Left colon (tissue), 2 donors: ENCODE measurements at regions not wholly inside any gene's neighbourhood (a gene's known extent, or its start where the extent isn't known, plus 50 kb on each side); places are given as distances from the start of the nearest gene placed in this dataset.
A peak's percentile ranks its signal among the peaks of the same experiment; 100 is the strongest.
"Not testable (repeated sequence)": the region's sequence is repeated elsewhere in the genome, so short reads cannot be mapped to it uniquely, and the experiment has no call there.

Experiments
- ATAC-seq: fragments of 200-7000 bp; cut with Tn5 transposase; one replicate; pipeline ENCODE4 v1.9.1; 2020; ENCODE audit warnings: mild to moderate bottlenecking, moderate library complexity
- DNase-seq, 2 donors: peaks; one replicate each; pipeline ENCODE4 v3.0.0-alpha.2; 2020
- intact Hi-C, 2 donors: fragments of 100-400 bp; cut with DNase I in 1 of 2; cut with micrococcal nuclease in 1 of 2; formaldehyde crosslinking; loops; one replicate each; pipeline versions ENCODE4 v1.11.2 to v1.14.0; 2022; cut with DNase I, micrococcal nuclease
- donor health status: DM: no; HTN: no; CAD: no.
- donor health status: DM: yes; HTN: yes; CAD: no.

DNA sequence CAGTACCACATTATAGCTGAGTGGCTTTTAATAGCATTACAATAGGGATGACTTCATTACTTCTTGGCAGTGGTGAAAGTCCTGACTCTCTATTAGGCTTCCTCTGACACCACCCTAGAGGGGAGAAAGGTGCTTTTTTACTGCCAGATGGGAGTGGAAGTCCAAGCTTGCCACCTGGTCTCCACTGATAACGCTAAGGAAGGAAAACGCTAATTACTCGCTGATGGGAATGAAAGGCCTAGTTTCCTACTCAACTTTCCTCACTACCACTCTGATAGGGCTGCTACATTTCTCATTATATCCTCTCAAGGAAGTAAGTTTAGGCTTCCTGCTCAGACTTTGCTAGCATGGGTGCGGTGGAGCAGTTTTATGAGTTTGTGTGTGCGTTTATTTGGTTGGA, 62.3 kb upstream of the PAGE3 start:
- DNase-seq: no peak
- intact Hi-C loops: no loop called here
- ATAC-seq: peak; percentile 92

DNA sequence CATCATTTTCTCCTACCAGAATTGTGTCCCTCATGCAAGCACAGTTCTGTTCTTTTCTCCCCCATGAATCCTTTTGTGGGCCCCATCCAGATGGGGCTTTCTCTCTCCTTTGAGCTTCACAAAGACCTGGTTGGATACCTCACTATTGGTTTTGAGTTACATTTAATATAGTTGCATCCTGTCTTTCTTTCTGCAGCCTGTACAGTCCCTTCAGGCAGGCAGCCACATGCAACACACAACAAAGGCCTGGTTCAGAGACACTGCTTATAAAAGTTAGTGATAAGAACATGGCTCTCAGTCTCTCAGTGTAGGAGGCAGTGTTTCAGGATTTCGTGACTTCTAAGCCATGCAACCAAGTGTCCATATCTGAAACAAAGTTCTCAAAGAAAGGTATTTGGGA, 70.6 kb upstream of the PAGE3 start:
- no peak for ATAC-seq
- intact Hi-C loops: no loop called here
- DNase-seq: no peak

DNA sequence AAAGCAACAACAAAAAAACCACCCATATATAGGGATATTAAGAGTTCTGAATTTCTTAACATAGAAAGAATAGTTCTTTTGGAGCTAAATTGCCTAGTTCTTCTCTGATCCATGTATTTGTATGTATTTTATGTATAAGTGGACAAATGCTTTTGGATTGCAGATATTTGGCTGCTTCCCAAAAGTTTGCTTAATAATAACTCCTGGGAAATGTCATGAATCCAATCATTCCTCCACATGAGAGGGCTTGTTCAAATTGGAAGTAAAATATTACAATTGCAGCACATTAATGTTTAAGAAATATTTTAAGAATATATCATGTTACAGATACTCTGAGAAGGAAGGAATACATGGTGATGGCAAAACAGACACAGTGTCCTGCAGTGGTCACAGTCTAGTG, 71.5 kb upstream of the PAGE3 start:
- no peak for ATAC-seq
- intact Hi-C loops: no loop called here
- no peak for DNase-seq

DNA sequence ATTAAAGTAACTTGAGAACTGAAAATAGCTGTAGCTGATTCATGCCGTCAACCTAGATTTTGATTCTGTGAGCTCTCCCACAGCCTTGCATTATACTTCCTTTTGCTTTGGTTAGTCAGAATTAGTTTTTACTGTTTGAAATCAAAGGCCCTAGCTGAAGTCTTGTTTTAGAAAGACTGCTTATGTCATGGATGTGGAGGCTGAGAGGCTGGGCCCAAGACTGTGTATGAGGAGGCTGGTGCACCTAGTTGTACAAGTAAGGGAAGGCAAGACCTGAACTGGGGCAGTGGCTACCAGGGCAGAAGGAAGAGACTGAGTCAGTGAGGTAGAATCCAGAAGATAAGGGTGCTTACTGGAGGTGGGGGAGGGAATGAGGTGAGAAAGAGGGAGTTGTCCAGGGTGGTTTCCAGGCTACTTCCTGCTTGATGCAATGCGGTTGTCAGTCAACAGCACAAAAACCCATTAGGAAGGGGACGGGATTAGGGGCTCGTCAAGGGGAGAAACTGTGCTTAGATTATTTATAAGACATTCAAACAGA, 76.2 kb upstream of the PAGE3 start:
- DNase-seq (no peak), ATAC-seq (no peak)
- intact Hi-C loops: no loop called here

DNA sequence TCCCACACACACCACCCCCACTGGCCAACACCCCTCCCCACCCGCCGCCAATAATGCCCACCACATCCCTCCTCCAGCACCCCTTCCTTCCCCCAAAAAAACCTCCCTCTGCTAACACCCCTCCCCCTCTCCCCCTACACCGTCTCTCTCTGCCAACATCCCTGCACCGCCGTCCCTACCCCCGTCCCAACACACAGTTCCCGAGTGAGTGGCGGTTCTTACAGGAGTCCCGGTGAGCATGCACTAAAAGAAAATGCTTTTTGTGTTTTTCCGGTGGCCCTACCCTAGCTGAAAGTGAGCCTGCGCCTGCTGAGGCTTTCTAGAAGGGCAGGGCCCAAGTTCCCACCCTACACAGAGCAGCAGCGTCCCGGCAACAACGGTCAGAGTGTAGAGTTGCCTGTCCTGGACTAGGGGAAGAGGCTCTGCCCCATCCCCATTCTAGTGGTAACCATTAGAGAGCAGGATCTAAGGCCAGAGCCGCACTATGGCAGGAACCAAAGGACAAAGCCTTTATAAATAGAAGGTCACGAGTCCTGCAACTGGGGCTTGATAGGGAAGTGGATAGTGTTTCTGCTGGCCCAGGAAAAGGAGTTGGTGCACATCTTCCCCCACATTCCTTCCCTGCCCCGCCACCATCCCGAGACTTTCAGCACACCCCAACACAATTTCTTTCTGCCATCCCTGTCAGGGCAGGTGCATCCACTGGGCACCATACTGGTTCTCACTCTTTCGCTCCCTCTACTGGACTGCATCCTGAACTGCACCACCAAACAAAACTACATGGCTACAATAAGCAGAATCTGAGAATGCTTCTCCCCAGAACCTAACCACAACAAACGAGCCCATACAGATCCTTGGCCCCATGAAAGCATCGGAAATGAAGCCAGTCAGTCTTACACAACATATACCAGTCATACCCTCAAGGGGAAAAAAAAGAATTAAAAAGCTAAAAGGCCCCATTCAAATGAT, 78.1 kb upstream of the PAGE3 start:
- DNase-seq (peak in 1 of 2 donors; percentile 28), ATAC-seq (peak; percentile 78)
- intact Hi-C loops: no loop called here

DNA sequence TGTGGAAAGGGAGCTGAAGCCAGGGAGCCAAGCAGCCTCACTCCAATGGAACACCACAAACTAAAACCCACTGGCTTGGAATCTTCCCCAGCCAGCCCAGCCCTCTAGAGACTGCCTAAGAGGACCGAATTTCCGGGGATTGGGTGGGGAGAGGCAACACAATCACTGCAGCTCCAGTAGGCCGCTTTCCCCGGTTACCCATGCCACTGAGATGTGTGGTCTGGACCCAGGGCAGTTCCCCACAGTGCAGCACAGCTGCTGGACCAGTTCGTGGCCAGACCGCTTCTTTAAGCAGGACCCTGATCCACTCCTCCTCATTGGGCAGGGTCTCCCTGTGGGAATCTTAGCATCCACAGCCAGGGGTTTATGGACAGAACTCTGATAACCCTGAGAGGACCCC, 91.9 kb upstream of the PAGE3 start:
- ATAC-seq (no peak), DNase-seq (no peak)
- intact Hi-C loops: no loop called here

DNA sequence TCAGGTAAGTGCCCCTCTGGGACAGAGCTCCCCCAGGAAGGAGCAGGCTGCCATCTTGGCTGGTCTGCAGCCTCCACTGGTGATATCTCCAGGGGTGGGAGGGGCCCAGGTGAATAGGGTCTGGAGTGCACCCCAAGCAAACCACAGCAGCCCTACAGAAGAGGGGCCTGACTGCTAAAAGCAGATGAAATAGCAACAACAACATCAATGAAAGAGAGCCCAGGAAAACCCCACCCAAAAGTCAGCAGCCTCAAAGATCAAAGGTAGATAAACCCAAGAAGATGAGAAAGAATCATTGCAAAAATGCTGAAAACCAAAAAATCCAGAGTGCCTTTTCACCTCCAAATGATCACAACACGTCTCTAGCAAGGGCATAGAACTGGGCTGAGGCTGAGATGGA, 92.5 kb upstream of the PAGE3 start:
- DNase-seq (no peak), ATAC-seq (no peak)
- intact Hi-C loops: no loop called here

DNA sequence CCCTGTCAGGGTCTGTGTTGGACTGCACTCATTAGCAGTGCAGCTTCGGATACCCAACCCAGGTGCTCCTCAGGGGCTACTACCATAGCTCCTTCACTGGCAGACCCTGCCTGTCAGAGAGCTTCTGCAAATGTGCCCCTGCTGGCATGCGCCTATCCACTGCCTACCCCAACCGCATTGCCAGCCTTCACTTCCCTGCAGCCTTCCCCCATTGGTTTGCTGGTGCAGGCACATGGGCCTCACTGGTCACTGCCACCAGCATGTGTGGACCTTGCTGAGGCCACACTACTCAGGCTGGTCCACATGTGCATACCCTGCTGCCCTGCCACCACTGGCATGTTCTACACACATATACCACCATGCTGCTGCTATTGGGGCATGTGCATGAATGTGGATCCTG, 72.5 kb upstream of the MAGEH1 start:
- no peak for ATAC-seq
- intact Hi-C loops: no loop called here
- DNase-seq: no peak

DNA sequence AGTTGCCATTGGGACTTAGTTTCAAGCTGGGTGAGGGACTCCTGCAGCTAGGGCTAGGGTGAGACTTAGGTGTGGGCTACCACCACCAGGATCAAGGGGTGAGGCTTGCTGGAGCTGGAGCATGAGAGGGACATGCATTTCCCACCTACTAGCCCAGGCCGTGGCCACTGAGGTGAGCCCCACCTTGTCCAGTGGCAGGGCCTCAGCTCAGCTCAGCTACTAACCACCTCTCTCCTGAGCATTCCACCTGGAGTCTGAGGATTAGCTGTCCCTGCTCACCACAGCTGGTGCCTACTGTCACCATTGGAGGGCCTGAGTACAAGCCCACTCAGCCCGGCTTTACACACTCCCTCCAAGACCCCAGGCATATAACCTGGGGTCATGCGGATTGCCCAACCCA, 62.6 kb upstream of the MAGEH1 start:
- ATAC-seq: no peak
- no peak for DNase-seq
- intact Hi-C loops: no loop called here

DNA sequence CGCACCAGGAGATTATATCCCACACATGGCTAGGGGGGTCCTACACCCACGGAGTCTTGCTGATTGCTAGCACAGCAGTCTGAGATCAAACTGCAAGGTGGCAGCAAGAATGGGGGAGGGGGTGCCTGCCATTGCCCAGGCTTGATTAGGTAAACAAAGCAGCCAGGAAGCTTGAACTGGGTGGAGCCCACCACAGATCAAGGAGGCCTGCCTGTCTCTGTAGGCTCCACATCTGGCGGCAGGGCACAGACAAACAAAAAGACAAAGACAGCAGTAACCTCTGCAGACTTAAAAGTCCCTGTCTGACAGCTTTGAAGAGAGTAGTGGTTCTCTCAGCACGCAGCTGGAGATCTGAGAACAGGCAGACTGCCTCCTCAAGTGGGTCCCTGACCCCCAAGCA, 55.1 kb upstream of the MAGEH1 start:
- intact Hi-C loops: not testable (repeated sequence)

More for the DNA sequence above, 55.1 kb upstream of the MAGEH1 start:
- not testable (repeated sequence) for DNase-seq, ATAC-seq
